Kidney epithelial cell (primary cell): ENCODE measurements at regions not wholly inside any gene's neighbourhood (a gene's known extent, or its start where the extent isn't known, plus 50 kb on each side); places are given as distances from the start of the nearest gene placed in this dataset.
"Not testable (repeated sequence)": the region's sequence is repeated elsewhere in the genome, so short reads cannot be mapped to it uniquely, and the experiment has no call there.

Experiments
- DNase-seq: peaks from one replicate; pipeline ENCODE4 v3.0.0-alpha.2; 2010; ENCODE audit warnings: low read depth
- H3K27me3 ChIP-seq: 2 replicates; pipeline ENCODE4 v1.6.0; 2011; ENCODE audit warnings: low read length; ENCODE audit not compliant: control insufficient read depth, insufficient read depth
- H3K36me3 ChIP-seq: 2 replicates; pipeline ENCODE4 v1.5.1; 2011; ENCODE audit warnings: low read length; ENCODE audit not compliant: control insufficient read depth, insufficient read depth
- H3K4me3 ChIP-seq: 2 replicates; pipeline ENCODE4 v1.5.1; 2011; ENCODE audit warnings: low read depth, mild to moderate bottlenecking, control low read depth, low read length
- CTCF ChIP-seq: IDR thresholded peaks from 2 replicates; pipeline ENCODE4 v1.5.1; 2011; ENCODE audit warnings: mild to moderate bottlenecking, moderate library complexity, low read length, control low read depth, inconsistent platforms; ENCODE audit not compliant: insufficient read depth, poor library complexity, severe bottlenecking

- no peaks in the 10 kb centered on the region for H3K36me3 ChIP-seq
- no peak for TF ChIP-seq CTCF
- no peaks in the 10 kb centered on the region for H3K27me3 ChIP-seq
- no peak overlapping the region for H3K4me3 ChIP-seq
- DNase-seq, result no peak
Measured at GRCh38 chr5:17413691-17414090, 84.3 kb upstream of the TAF11L2 start.

DNA sequence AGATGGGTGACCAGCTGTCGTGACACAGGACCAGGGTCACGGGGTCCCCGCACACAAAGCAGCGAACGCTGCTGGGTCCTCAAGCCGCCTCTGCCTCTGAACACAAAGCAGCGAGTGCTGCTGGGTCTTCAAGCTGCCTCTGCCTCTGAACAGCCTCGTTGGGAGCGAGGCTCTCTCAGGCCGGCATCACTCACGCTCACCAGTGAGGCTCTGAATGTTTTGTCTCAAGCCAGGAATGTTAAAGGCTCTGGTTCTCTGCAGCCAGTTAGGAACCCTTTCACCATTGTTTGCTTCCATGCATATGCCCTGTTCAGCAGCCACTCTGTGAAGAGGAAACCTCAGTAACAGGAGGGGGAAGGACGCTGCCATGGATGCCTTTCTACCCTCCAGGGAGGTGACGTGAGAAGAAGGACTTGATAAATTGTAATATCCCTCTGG, 82.7 kb upstream of the TAF11L2 start:
- no peaks in the 10 kb centered on the region for H3K36me3 ChIP-seq
- TF ChIP-seq CTCF, result no peak
- H3K27me3 ChIP-seq, result no peaks in the 10 kb centered on the region
- no peak for DNase-seq
- no peak overlapping the region for H3K4me3 ChIP-seq

GRCh38 chr5:17416374-17416773, 81.7 kb upstream of the TAF11L2 start:
- DNase-seq, H3K36me3 ChIP-seq, H3K27me3 ChIP-seq, H3K4me3 ChIP-seq: not testable (repeated sequence)

DNA sequence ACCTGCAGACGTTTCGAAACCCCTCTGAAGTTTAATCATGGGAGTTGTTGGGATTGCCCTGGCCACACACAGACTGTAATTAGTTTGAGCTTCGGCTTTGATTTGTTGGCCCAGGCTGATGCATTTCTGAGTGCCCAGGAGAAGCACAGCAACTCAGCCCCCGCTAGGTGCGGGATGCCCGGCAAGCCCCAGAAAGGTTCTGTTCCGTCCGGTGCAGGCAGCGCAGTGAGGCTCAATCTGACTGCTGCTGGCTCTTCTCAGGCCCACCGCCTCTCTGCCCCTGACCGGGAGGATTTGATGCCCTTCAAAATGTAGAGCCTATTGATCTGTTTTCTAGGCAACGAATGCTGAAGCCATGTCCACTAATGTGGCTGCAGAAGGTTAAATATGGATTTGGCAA, 73.4 kb upstream of the TAF11L2 start:
- no peak for DNase-seq
- Histone ChIP-seq H3K36me3 (no peaks in the 10 kb centered on the region), H3K27me3 (peaks cover 3% of the 10 kb centered on the region), H3K4me3 (no peak overlapping the region)
- no peak for TF ChIP-seq CTCF

DNA sequence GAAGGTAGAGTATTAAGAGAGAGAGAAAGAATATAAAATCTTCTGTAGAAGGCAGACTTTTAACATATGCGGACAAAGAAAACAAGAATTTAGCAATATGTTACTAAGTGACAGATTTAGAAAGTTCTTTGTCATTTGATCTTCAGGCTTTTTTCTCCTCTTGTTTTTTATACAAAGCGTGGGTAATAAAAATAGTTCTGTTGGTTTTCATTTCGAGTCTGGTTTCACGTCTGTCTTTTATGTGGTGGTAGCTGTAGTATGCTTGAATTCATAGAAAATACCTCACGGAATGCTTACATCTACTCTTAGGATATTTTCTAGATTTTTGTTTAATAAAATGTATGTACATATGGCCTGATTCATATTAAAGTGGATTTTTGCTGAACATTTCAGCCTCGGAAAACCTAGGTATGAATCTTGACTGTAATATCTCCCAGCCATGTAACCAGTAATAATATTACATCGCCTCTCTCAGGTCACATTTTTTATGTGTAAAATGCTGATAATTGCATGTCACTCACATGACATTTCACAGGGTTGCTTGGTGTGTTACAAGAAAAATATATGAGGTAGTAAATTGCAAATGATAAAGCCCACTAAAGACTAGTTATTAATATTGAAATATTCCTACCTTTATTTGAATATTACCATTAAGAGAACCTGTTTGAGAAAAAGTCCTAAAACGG, 72.5 kb upstream of the TAF11L2 start:
- DNase-seq, result no peak
- Histone ChIP-seq H3K36me3 (no peaks in the 10 kb centered on the region), H3K27me3 (peaks cover 3% of the 10 kb centered on the region), H3K4me3 (no peak overlapping the region)
- TF ChIP-seq CTCF, result no peak

DNA sequence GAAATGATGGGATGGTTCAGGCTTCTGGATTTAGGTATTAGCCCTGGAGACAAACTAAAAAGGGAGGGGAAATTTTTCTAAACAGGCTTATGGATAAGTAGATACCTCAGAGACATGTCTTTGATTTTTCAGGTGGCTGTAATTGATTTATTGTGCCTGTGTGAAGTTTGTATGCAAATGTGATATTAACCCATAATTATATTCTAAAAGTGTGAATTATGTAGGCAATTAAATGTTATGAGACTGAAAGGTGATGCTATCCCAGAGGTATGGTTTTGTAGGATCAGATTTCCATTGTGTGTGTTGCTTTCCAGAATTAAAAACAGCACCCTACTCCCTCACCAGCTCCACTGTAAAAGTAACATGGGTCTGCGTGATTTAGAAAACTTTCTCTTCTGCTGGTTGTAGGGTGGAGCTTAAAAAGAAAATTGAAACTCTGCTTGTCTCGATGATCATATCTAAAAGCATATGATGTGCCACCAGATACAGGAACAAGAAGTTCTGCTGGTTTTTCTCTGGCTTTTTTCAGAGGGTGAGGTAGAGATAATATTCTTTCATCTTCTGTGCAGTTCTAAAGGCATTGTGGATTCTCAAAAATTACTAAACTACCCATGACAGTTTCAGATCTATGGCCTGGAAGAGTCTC, 71.8 kb upstream of the TAF11L2 start:
- Histone ChIP-seq H3K36me3 (no peaks in the 10 kb centered on the region), H3K27me3 (peaks cover 3% of the 10 kb centered on the region), H3K4me3 (no peak overlapping the region)
- TF ChIP-seq CTCF, result no peak
- DNase-seq, result no peak
